ENCODE measurements at regions not wholly inside any gene's neighbourhood (a gene's known extent, or its start where the extent isn't known, plus 50 kb on each side); places are given as distances from the start of the nearest gene placed in this dataset.
"Not testable (repeated sequence)": the region's sequence is repeated elsewhere in the genome, so short reads cannot be mapped to it uniquely, and the experiment has no call there.

DNA sequence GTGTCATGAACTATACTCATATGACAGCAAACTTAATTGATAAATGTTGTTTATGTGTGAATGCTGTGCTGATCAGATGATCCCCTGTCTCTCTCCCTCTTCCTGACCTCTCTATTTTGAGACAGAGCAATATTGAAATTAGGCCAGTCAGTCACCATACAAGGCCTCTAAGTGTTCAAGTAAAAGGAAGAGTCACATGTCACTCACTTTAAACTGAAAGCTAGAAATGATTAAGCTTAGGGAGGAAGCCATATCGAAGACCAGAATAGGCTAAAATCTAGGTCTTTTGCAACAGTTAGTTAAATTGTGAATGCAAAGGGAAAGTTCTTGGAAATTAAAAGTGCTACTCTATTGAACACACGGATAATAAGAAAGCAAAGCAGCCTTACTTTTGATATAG, 498.6 kb downstream of the ZPLD1 start:
- no peak for DNase-seq (ENCODE audit: low read depth in 1 of 2, low spot score in 1 of 2)
- H3K27me3 ChIP-seq (ENCODE audit: insufficient read depth, poor library complexity, severe bottlenecking) = no peaks in the 10 kb centered on the region
- TF ChIP-seq, protein P1, sequence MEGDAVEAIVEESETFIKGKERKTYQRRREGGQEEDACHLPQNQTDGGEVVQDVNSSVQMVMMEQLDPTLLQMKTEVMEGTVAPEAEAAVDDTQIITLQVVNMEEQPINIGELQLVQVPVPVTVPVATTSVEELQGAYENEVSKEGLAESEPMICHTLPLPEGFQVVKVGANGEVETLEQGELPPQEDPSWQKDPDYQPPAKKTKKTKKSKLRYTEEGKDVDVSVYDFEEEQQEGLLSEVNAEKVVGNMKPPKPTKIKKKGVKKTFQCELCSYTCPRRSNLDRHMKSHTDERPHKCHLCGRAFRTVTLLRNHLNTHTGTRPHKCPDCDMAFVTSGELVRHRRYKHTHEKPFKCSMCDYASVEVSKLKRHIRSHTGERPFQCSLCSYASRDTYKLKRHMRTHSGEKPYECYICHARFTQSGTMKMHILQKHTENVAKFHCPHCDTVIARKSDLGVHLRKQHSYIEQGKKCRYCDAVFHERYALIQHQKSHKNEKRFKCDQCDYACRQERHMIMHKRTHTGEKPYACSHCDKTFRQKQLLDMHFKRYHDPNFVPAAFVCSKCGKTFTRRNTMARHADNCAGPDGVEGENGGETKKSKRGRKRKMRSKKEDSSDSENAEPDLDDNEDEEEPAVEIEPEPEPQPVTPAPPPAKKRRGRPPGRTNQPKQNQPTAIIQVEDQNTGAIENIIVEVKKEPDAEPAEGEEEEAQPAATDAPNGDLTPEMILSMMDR (IDR thresholded peaks at IDR 0.05; ENCODE audit: insufficient read depth, low read length) = no peak
- TF ChIP-seq SPI1 (IDR thresholded peaks at IDR 0.05; ENCODE audit: borderline replicate concordance, low read depth) = no peak
- no peak overlapping the region for H3K4me3 ChIP-seq (replicated peaks; ENCODE audit: insufficient read depth, low read length)
- H3K27ac ChIP-seq (replicated peaks) = no peak overlapping the region

DNA sequence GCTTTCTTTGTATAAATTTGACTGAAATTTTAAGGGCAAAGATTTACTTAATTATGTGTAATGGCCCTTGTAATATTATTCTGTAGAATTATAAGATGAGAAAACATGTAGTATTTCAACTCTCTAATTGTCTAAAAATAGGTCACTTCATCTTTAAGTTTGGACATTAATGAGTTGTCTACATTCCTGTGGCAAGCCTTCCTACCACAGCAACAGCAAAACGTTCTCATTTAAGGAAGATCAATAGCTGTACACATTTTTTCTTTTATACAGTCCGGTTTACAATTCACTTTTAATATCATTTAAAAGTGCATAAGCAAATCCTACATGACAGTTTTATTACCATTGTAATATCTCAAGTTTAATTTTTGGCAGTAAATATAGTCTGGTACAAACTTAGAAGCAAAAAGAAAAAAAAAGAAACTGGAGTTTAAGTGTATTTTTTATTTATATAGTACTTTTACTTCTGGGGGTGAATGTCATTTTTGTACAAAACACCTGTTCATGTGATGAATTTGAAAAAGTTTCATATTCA, 501.8 kb downstream of the ZPLD1 start:
- TF ChIP-seq POLR2AphosphoS5 (IDR thresholded peaks at IDR 0.05; ENCODE audit: low read depth) (no peak), SPI1 (IDR thresholded peaks at IDR 0.05; ENCODE audit: borderline replicate concordance, low read depth) (no peak), GABPA (IDR thresholded peaks at IDR 0.05; ENCODE audit: low read depth) (no peak)
- TF ChIP-seq, protein P1 (IDR thresholded peaks at IDR 0.05; ENCODE audit: insufficient read depth, low read length) = no peak
- TF ChIP-seq, protein P2, sequence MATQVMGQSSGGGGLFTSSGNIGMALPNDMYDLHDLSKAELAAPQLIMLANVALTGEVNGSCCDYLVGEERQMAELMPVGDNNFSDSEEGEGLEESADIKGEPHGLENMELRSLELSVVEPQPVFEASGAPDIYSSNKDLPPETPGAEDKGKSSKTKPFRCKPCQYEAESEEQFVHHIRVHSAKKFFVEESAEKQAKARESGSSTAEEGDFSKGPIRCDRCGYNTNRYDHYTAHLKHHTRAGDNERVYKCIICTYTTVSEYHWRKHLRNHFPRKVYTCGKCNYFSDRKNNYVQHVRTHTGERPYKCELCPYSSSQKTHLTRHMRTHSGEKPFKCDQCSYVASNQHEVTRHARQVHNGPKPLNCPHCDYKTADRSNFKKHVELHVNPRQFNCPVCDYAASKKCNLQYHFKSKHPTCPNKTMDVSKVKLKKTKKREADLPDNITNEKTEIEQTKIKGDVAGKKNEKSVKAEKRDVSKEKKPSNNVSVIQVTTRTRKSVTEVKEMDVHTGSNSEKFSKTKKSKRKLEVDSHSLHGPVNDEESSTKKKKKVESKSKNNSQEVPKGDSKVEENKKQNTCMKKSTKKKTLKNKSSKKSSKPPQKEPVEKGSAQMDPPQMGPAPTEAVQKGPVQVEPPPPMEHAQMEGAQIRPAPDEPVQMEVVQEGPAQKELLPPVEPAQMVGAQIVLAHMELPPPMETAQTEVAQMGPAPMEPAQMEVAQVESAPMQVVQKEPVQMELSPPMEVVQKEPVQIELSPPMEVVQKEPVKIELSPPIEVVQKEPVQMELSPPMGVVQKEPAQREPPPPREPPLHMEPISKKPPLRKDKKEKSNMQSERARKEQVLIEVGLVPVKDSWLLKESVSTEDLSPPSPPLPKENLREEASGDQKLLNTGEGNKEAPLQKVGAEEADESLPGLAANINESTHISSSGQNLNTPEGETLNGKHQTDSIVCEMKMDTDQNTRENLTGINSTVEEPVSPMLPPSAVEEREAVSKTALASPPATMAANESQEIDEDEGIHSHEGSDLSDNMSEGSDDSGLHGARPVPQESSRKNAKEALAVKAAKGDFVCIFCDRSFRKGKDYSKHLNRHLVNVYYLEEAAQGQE (IDR thresholded peaks at IDR 0.05; ENCODE audit: insufficient replicate concordance, low read depth) = no peak
- no peak for DNase-seq (ENCODE audit: low read depth in 1 of 2, low spot score in 1 of 2)
- H3K4me3 ChIP-seq (replicated peaks; ENCODE audit: insufficient read depth, low read length) = no peak overlapping the region
- H3K27ac ChIP-seq (replicated peaks) = no peak overlapping the region
- H3K27me3 ChIP-seq (ENCODE audit: insufficient read depth, poor library complexity, severe bottlenecking) = no peaks in the 10 kb centered on the region

DNA sequence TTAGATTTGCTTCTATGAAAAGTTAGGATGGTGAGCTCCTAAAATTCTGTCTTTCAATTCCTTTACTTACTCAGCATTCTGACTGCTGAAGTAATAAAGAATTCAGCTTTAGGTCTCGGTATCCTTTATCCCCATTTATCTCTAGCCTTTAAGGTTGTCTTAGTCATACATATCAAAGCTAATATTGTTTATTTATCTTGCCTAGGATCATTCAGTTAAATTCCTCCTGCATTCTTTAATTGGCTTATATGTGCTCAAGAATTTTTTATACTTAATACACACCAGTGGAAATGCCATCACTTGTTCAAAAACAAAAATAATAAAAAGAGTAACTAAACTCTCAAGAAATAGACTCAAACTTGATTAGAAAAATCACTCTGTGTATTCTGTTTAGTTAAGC, 507.0 kb downstream of the ZPLD1 start:
- Histone ChIP-seq H3K4me3 (replicated peaks; ENCODE audit: insufficient read depth, low read length) (no peak overlapping the region), H3K27ac (replicated peaks) (no peak overlapping the region), H3K27me3 (ENCODE audit: insufficient read depth, poor library complexity, severe bottlenecking) (no peaks in the 10 kb centered on the region)
- TF ChIP-seq SPI1 (IDR thresholded peaks at IDR 0.05; ENCODE audit: borderline replicate concordance, low read depth) (no peak), GABPA (IDR thresholded peaks at IDR 0.05; ENCODE audit: low read depth) (no peak), POLR2AphosphoS5 (IDR thresholded peaks at IDR 0.05; ENCODE audit: low read depth) (no peak)
- TF ChIP-seq, protein P1 (IDR thresholded peaks at IDR 0.05; ENCODE audit: insufficient read depth, low read length) = no peak
- TF ChIP-seq, protein P2 (IDR thresholded peaks at IDR 0.05; ENCODE audit: insufficient replicate concordance, low read depth) = no peak
- DNase-seq (ENCODE audit: low read depth in 1 of 2, low spot score in 1 of 2) = no peak

DNA sequence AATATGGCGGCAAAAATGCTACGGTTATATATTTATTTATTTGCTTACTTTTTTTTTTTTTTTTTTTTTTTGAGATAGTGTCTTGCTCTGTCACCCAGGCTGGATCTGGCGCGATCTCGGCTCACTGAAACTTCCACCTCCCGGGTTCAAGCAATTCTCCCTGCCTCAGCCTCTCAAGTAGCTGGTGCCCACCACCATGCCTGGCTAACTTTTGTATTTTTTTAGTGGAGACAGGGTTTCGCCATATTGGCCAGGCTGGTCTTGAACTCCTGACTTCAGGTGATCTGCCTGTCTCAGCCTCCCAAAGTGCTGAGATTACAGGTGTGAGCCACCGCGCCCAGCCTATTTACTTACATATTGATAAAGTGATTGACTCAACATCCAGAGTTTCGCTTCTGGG, 511.6 kb downstream of the ZPLD1 start:
- H3K27me3 ChIP-seq (ENCODE audit: insufficient read depth, poor library complexity, severe bottlenecking); H3K4me3 ChIP-seq (replicated peaks; ENCODE audit: insufficient read depth, low read length); H3K27ac ChIP-seq (replicated peaks); DNase-seq (ENCODE audit: low read depth in 1 of 2, low spot score in 1 of 2): not testable (repeated sequence)

Measured in HL-60 (cell line).